HepG2 (cell line): ENCODE measurements at regions not wholly inside any gene's neighbourhood (a gene's known extent, or its start where the extent isn't known, plus 50 kb on each side); places are given as distances from the start of the nearest gene placed in this dataset.

Source experiments
- ATAC-seq: fragments of 200-7000 bp; cut with Tn5 transposase; 3 replicates; pipeline ENCODE4 v1.9.1; 2020; ENCODE audit warnings: mild to moderate bottlenecking, moderate library complexity
- BruUV-seq: library from RNA; stranded (reverse); fragments of 400-500 nt; replicated peaks from 2 replicates; lab custom pipeline; 2021; lab: Mats Ljungman, UMichigan
- CTCF ChIA-PET: fragments of 300-600 bp; formaldehyde crosslinking; extraction: SDS; loops from one replicate; lab custom pipeline; 2021; ENCODE audit warnings: low total read pairs, inconsistent platforms, low intra/inter-chr PET ratio; lab: Yijun Ruan, JAX
- POLR2A ChIA-PET: fragments of 350-600 bp; sonication (Branson Sonifier 250); formaldehyde crosslinking; loops from one replicate; lab custom pipeline; 2020; ENCODE audit warnings: antibody characterized with exemption, inconsistent platforms; lab: Yijun Ruan, JAX
- DNase-seq: peaks from one replicate; pipeline ENCODE4 v3.0.0-alpha.2; 2015; ENCODE audit warnings: low spot score
- FAIRE-seq: peaks from 3 replicates; lab custom pipeline; 2011; peaks lifted over from hg19 to GRCh38; lab: Jason Lieb, UNC
- H2AFZ ChIP-seq: one replicate; pipeline ENCODE4 v1.6.1; 2011; ENCODE audit warnings: low read length, inconsistent platforms
- H3K27ac ChIP-seq: fragments of 300-600 bp; 3 replicates; pipeline ENCODE4 v1.8.0; 2011; ENCODE audit warnings: mixed run types, mild to moderate bottlenecking, mixed read lengths, low read length, inconsistent platforms; ENCODE audit not compliant: insufficient read depth; ENCODE audit errors: extremely low read length
- H3K27me3 ChIP-seq, 2 experiments: fragments of 200-600 bp in 1 of 2; 2 replicates in 1 of 2; 3 replicates in 1 of 2; pipeline versions ENCODE4 v1.6.0 to v1.8.0; 2011; ENCODE audit warnings: low read length in 2 of 2, mild to moderate bottlenecking in 2 of 2, moderate library complexity in 2 of 2, inconsistent platforms in 1 of 2; ENCODE audit not compliant: insufficient read depth in 2 of 2, control insufficient read depth in 1 of 2
- H3K36me3 ChIP-seq, 2 experiments: fragments of 200-600 bp in 1 of 2; replicated peaks in 1 of 2; 2 replicates in 1 of 2; 3 replicates in 1 of 2; pipeline versions ENCODE4 v1.5.1 to v1.8.0; 2011; ENCODE audit warnings: low read length in 2 of 2, inconsistent platforms in 1 of 2; ENCODE audit not compliant: insufficient read depth in 2 of 2, control insufficient read depth in 1 of 2
- H3K4me1 ChIP-seq: 2 replicates; pipeline ENCODE4 v1.5.1; 2012; ENCODE audit warnings: low read length, inconsistent platforms; ENCODE audit not compliant: insufficient read depth
- H3K4me2 ChIP-seq: 2 replicates; pipeline ENCODE4 v1.6.0; 2011; ENCODE audit warnings: low read depth, low read length, inconsistent platforms
- H3K4me3 ChIP-seq, 3 experiments: fragments of 200-600 bp in 1 of 3; sonication (generic), shearing (Covaris generic) in 1 of 3; replicated peaks in 1 of 3; 2 replicates each; pipeline ENCODE4 v1.5.1; 2011 to 2016; ENCODE audit warnings: low read length in 3 of 3, inconsistent platforms in 2 of 3, low read depth in 2 of 3, mild to moderate bottlenecking in 2 of 3, control low read depth in 1 of 3, mixed read lengths in 1 of 3; ENCODE audit not compliant: insufficient read depth in 1 of 3
- H3K79me2 ChIP-seq: one replicate; pipeline ENCODE4 v1.6.1; 2011; ENCODE audit warnings: low read length, inconsistent platforms; ENCODE audit not compliant: insufficient read depth
- H3K9ac ChIP-seq: 2 replicates; pipeline ENCODE4 v1.6.0; 2011; ENCODE audit warnings: mild to moderate bottlenecking, low read depth, low read length, inconsistent platforms; ENCODE audit not compliant: insufficient read depth
- H3K9me3 ChIP-seq: 2 replicates; pipeline ENCODE4 v1.5.1; 2012; ENCODE audit warnings: mild to moderate bottlenecking, low read length
- H4K20me1 ChIP-seq: 2 replicates; pipeline ENCODE4 v1.6.0; 2011; ENCODE audit warnings: inconsistent platforms, mild to moderate bottlenecking, low read length, moderate library complexity; ENCODE audit not compliant: insufficient read depth
- AGO1 ChIP-seq: fragments of 200-400 bp; formaldehyde crosslinking; IDR thresholded peaks from 2 replicates; pipeline ENCODE4 v1.6.1; 2017; ENCODE audit warnings: mild to moderate bottlenecking, low read depth, low read length, moderate library complexity; ENCODE audit not compliant: poor library complexity, severe bottlenecking
- KLF16 ChIP-seq, 2 experiments: sonication (generic) in 1 of 2; formaldehyde crosslinking in 1 of 2; IDR thresholded peaks; 2 replicates each; pipeline versions ENCODE4 v1.6.1 to v1.8.0; 2016 to 2023; ENCODE audit warnings: missing genetic modification reagents in 2 of 2, missing compliant biosample characterization in 1 of 2
- NR2F6 ChIP-seq, 2 experiments: IDR thresholded peaks; 2 replicates each; pipeline ENCODE4 v1.6.1; 2016; ENCODE audit warnings: antibody characterized with exemption in 1 of 2, mild to moderate bottlenecking in 1 of 2
- SPEN ChIP-seq: sonication (generic); formaldehyde crosslinking; IDR thresholded peaks from 2 replicates; pipeline ENCODE4 v1.5.1; 2020; ENCODE audit warnings: low read depth, mild to moderate bottlenecking, missing genetic modification reagents
- THAP9 ChIP-seq: sonication (generic); formaldehyde crosslinking; IDR thresholded peaks from 2 replicates; pipeline ENCODE4; 2020; ENCODE audit warnings: missing genetic modification reagents, mild to moderate bottlenecking, borderline replicate concordance
- ZNF510 ChIP-seq: sonication (generic); formaldehyde crosslinking; IDR thresholded peaks from 2 replicates; pipeline ENCODE4 v1.4.0; 2020; ENCODE audit warnings: low read depth, mild to moderate bottlenecking, missing genetic modification reagents
- ZNF644 ChIP-seq: IDR thresholded peaks from 2 replicates; pipeline ENCODE4 v1.6.1; 2016; ENCODE audit warnings: low read depth
- ZSCAN29 ChIP-seq: sonication (generic); formaldehyde crosslinking; conservative IDR thresholded peaks from 2 replicates; pipeline ENCODE4 v1.4.0; 2020; ENCODE audit warnings: mild to moderate bottlenecking, missing genetic modification reagents
- WGBS: methylation state at CpG from one replicate; pipeline ENCODE4 v1.1.6; 2017; ENCODE audit warnings: low lambda C conversion rate; 5-methylcytosine and 5-hydroxymethylcytosine counted together
- in situ Hi-C: cut with HindIII; loops from 2 replicates; pipeline ENCODE4 v1.10.0; 2017; ENCODE audit warnings: low pct_unique_long_range_greater_than_20kb; ENCODE audit not compliant: extremely low pct_ligation_motif_present
- intact Hi-C: fragments of 100-400 bp; cut with micrococcal nuclease; formaldehyde crosslinking; loops from one replicate; pipeline ENCODE4 v1.10.0; 2022; ENCODE audit not compliant: unreplicated experiment
- TF ChIP-seq, protein P1 (sequence below): IDR thresholded peaks from 2 replicates; pipeline ENCODE4 v1.6.1; 2016; ENCODE audit warnings: missing biosample characterization, missing genetic modification reagents, low read depth
- TF ChIP-seq, protein P2 (sequence below): sonication (generic); formaldehyde crosslinking; IDR thresholded peaks from 2 replicates; pipeline ENCODE4 v1.5.0; 2020; ENCODE audit warnings: mild to moderate bottlenecking, low read depth, missing genetic modification reagents, borderline replicate concordance

DNA sequence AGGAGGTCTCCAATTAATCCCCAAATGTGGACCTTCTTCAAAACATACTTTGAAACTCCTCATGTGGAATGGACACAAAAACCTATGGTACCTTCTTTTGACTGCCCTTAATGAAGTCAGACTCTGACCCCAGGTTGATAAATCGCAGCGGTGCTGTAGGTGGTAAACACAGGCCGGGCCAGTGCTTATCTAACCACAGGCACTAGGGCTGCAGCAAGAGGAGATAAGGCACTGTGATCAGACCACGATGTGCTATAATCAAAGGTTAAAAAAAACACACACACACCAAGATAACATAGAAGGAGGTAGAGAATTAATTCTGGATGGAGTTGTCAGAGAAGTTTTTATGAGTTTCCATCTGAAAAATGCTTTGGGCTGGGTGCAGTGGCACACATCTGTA is 52.3 kb upstream of the SIPA1L2 start:
- H4K20me1 ChIP-seq = no peaks in the 10 kb centered on the region
- intact Hi-C loops = no loop called here
- no peak overlapping the region for H3K4me3 ChIP-seq
- H2AFZ ChIP-seq = no peak overlapping the region
- ATAC-seq = peak; percentile 46; the same call in 2 of the 3 replicates
- CTCF ChIA-PET = no interaction called here
- no peak for DNase-seq
- no peak for FAIRE-seq
- no TSS peak for BruUV-seq
- H3K4me1 ChIP-seq = no peaks in the 10 kb centered on the region
- H3K79me2 ChIP-seq = no peaks in the 10 kb centered on the region
- H3K9me3 ChIP-seq = no peaks in the 10 kb centered on the region
- H3K27ac ChIP-seq = no peak overlapping the region
- in situ Hi-C loops = no loop called here
- no peak overlapping the region for H3K4me2 ChIP-seq
- POLR2A ChIA-PET = no interaction called here
- WGBS = 3% methylated on average over 4 of the region's 4 CpGs
- H3K9ac ChIP-seq = no peak overlapping the region
- no peaks in the 10 kb centered on the region for H3K36me3 ChIP-seq
- peaks cover 0 to 4% of the 10 kb centered on the region in 2 experiments; a peak in 2 of 5 replicates for H3K27me3 ChIP-seq
- no peak for TF ChIP-seq ZNF510 (CRISPR knock-in tag)
- no peak for TF ChIP-seq KLF16 (CRISPR knock-in tag; IDR thresholded peaks at IDR 0.05)
- TF ChIP-seq AGO1 = no peak

DNA sequence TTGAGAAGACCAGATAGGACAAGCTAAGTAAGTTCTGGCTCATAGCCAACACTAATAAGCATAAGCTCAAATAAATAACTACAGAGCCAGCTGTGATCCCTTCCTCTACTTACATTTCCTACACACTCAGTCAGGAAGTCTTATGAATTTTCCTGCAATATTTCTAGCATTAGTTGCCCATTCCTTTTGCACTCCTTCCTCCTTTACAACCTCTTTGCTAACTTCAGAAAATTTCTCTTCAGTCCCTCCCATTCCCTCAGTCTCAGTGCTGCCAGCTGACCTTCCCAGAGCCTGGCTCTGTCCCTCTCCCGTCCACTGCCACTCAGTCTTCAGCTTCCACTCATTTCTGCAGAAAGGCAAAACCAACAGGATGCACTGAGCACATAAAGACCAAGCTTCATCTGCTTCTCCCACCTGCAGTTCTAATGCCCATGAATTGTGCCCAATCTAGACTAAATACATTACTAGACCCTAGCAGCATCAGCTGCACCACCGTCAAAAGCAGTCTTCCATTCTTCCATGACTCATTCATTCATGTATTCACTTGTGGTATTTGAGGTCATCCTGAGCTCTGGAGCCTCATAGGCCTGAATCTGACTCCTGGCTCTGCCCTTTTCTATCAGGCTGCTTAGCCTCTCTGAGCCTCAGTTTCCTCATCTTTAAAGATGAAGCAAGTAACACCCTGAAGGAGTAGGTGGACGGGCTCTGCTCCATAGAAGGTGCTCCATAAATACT is 54.6 kb upstream of the SIPA1L2 start:
- ChIA-PET POLR2A (no interaction called here), CTCF (no interaction called here)
- in situ Hi-C loops (no loop called here), intact Hi-C loops (no loop called here)
- no peaks in the 10 kb centered on the region for H3K4me1 ChIP-seq
- H3K27me3 ChIP-seq = peaks cover 0 to 4% of the 10 kb centered on the region in 2 experiments; a peak in 2 of 5 replicates
- H3K36me3 ChIP-seq = no peaks in the 10 kb centered on the region
- H3K4me3 ChIP-seq = no peak overlapping the region
- H3K9ac ChIP-seq = no peak overlapping the region
- 0% methylated on average over 3 of the region's 3 CpGs for WGBS
- no peaks in the 10 kb centered on the region for H3K79me2 ChIP-seq
- H3K4me2 ChIP-seq = no peak overlapping the region
- H2AFZ ChIP-seq = no peak overlapping the region
- no peak for DNase-seq
- BruUV-seq = no TSS peak
- H4K20me1 ChIP-seq = no peaks in the 10 kb centered on the region
- no peaks in the 10 kb centered on the region for H3K9me3 ChIP-seq
- ATAC-seq = no peak
- H3K27ac ChIP-seq = no peak overlapping the region
- FAIRE-seq = no peak
- TF ChIP-seq ZSCAN29 (CRISPR knock-in tag) (no peak), SPEN (CRISPR knock-in tag) (no peak), THAP9 (CRISPR knock-in tag) (no peak), NR2F6 (IDR thresholded peaks at IDR 0.05) (no peak), NR2F6 (CRISPR knock-in tag; IDR thresholded peaks at IDR 0.05) (no peak), ZNF644 (CRISPR knock-in tag) (no peak)
- TF ChIP-seq, protein P1, sequence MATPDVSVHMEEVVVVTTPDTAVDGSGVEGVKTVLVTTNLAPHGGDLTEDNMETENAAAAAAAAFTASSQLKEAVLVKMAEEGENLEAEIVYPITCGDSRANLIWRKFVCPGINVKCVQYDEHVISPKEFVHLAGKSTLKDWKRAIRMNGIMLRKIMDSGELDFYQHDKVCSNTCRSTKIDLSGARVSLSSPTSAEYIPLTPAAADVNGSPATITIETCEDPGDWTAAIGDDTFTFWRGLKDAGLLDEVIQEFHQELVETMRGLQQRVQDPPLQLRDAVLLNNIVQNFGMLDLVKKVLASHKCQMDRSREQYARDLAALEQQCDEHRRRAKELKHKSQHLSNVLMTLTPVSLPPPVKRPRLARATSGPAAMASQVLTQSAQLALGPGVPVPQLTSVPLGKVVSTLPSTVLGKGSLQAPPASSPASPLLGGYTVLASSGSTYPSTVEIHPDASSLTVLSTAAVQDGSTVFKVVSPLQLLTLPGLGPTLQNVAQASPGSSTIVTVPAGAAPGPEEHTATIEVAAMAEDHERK (CRISPR knock-in tag) = no peak
- TF ChIP-seq, protein P2, sequence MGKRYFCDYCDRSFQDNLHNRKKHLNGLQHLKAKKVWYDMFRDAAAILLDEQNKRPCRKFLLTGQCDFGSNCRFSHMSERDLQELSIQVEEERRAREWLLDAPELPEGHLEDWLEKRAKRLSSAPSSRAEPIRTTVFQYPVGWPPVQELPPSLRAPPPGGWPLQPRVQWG (CRISPR knock-in tag) = no peak
